GM18507 (cell line): ENCODE measurements at regions not wholly inside any gene's neighbourhood (a gene's known extent, or its start where the extent isn't known, plus 50 kb on each side); places are given as distances from the start of the nearest gene placed in this dataset.
"Not testable (repeated sequence)": the region's sequence is repeated elsewhere in the genome, so short reads cannot be mapped to it uniquely, and the experiment has no call there.

Source experiments
- DNase-seq: peaks from one replicate; pipeline ENCODE4 v3.0.0; 2011; ENCODE audit warnings: low read depth; ENCODE audit not compliant: insufficient read length; ENCODE audit errors: extremely low spot score
- FAIRE-seq: peaks from 2 replicates; lab custom pipeline; 2011; peaks lifted over from hg19 to GRCh38; lab: Jason Lieb, UNC

DNA sequence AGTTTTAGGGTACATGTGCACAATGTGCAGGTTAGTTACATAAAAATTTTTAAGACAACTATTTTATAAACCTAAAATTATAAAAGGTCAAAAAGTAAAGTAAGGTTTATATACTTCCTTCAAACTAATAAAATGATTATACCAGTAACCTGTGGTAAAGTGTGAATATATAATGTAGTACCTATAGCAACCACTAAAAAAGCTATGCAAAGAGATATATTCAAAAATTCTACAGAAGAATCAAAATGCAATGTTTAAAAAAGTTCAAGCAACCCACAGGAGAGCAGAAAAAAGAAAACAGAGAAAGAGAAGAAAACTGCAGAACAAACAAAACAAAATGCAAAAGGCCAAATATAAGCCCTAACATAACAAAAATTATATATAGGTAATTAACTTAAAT, 379.5 kb upstream of the GALNTL6 start:
- no peak for DNase-seq
- FAIRE-seq: no peak

DNA sequence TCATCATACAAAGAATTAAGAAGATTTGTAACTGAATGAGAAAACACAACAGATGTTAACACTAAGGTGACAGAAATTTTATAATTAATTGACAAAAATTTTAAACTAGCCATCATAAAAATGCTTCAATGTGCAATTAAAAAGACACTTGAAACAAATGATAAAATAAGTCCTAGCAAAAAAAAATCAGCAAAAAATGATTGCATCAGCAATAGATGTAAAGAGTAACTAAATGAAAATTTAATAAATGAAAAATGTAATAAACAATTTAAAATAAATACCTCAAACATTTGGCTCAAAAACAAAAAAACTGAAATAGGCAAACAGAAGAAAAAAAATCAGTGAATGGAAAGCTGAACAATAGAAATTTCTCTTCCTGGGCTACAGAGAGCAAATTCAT, 380.7 kb upstream of the GALNTL6 start:
- DNase-seq: no peak
- no peak for FAIRE-seq

DNA sequence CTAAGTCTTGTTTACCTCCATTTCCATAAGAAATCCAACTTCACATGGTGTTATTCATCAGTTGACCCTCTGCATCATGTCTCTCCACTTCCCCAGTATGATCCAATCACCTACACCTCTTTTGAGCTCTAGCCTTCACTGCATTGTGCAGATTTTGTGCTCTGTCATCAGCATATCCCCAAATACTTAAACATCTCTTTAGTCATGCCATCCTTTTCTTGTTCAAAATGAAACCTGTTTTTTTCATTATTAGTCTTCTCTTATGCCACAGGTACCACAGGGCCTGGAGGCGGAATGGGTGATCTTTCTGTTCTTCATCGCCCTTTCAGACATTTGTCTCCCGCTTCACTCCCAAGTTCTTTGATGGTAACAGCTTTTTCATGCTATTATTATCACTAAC, 382.7 kb upstream of the GALNTL6 start:
- DNase-seq (no peak), FAIRE-seq (peak; percentile 18)

DNA sequence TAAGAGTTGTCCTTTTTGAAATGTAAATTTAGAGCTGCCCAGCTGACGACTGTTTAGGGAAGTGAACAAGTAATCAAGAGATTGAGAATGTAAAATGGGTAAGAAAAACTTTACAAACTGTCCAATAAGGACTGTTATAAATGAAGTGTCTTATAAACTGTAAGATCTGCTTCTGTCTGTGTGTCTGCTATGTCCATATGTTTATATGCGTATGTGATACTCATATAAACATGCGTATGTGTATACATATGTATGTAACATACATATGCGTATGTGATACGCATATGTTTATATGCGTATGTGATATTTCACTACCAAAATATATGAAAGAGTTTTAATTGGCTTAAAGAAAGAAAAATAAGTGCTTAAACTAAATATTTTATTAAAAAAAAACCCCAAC, 416.0 kb upstream of the GALNTL6 start:
- DNase-seq (no peak), FAIRE-seq (no peak)

DNA sequence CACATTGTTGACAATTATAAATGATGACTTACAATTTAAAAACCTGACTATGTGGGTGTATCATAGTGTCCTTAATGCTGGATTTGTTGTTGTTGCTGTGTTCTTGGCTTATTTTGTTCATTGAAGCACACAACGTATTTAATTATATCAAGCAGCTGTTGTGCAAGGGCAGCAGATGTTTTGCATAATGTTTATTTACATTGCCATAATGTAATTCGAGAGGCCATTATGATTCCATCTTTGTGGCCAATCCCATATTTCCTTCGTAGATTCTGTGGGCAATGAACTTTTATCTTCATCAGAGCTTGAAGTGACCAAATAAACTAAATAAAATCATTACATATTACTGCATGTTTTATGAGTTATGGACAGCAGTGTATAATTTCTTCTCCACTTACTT, 422.6 kb upstream of the GALNTL6 start:
- DNase-seq: no peak
- no peak for FAIRE-seq

DNA sequence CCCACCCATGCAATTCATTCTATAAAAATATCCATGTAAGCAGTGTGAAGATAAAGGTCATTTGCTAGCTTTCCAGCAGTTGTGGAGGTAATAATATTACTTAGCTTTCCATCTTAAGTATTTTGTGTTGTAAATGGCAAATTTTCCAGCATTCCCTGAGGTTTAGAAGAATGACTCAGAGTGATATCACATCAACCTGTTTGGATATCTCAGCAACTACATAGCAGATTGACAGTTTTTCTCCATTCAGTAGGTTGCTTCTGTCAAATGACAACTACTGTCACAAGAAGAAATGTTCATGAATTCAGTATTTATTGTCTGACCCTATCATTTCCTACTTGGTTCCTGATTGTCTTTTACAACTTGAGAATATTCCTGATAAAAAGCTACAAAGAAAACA, 434.9 kb upstream of the GALNTL6 start:
- FAIRE-seq (no peak), DNase-seq (no peak)

DNA sequence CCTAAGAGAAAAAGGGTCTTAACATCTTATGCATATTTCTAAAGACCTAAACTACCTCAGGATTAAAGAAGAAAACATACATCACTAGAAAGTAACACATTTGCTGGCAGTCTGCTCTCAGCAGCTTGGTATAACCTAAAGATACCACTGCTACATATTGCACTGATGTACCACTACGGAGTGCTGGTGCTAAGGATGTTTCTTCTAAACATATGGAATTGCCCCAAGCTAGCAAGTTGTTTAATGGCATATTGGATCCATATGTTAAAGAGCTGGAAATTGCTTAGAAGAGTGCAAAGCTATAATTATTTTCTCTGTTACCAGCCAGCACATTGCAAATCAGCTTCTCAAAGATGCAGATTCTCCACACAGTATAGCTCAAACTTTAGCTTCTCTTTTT, 436.5 kb upstream of the GALNTL6 start:
- FAIRE-seq (no peak), DNase-seq (no peak)

DNA sequence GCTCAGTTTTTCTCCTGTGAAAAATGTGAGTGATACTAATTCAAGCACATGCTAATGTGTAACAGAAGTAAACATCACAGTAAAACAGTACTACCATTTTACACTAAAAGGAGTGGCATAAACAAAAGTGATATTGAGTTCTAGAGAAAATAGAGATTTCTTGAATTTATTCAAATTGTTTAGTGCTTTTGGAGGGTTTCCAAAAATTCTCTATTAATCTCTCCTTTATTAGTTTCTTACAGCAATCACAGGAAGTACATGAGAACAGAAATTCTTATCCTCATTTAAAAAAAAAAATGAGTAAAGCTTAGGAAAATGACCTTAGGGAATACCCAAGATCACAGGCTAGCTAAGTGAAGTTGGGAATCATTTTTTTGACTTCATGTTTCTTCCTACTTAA, 459.7 kb upstream of the GALNTL6 start:
- FAIRE-seq: no peak
- DNase-seq: no peak

DNA sequence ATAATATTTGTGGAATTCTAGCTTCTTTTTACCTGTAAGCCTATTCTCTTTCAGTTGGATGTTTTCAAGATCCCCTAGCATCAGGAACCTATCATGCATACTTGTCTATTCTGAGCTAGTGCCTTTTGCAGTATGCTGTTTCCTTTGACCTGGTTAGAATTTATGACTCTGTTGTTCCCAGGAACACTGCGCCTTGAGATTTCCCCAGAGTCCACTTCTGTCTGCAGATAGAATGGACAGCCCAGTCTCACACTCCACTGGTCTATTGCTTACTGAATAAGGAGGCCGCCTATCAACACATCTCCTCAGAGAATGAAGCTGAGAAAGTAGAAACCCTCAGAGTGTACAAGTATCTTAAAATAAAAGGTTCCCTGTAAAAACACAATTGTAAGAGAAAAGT, 465.1 kb upstream of the GALNTL6 start:
- FAIRE-seq (no peak), DNase-seq (no peak)

DNA sequence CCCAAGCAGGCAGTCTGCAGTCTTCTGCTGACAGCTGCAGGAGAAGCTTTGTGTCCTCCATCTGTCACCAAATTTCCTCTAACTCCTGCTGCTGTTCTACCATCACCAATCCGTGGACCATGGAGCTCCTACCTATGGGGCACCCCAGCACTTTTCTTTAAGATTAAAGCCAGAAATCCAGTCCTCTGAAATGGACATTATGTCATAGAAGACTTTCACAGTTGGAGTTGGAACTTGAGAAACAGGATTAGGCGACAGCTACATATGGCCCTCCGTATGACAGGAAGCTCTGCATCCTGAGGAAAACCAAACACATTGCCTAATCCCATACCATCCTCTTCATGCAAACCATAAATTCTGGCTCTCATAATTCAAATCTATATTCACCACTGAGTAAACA, 470.6 kb upstream of the GALNTL6 start:
- FAIRE-seq: no peak
- no peak for DNase-seq

DNA sequence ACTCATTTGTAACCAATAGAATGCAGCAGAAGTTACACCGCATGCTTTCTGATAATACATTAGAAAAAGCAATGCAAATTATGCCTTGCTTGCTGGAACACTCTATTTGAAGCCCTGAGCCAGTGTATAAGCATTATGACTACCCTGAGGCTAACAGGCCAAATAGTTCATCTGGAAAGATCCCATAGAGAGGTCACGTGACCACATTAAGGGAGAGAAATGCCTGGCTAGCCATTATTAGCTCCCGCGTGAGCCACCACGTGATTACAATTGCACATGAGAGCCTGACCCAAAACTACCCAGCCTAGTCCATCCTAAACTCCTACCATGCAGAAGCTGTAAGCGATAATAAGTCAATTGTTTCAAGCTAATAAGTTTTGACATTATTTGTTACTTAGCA, 472.9 kb upstream of the GALNTL6 start:
- DNase-seq (no peak), FAIRE-seq (no peak)

DNA sequence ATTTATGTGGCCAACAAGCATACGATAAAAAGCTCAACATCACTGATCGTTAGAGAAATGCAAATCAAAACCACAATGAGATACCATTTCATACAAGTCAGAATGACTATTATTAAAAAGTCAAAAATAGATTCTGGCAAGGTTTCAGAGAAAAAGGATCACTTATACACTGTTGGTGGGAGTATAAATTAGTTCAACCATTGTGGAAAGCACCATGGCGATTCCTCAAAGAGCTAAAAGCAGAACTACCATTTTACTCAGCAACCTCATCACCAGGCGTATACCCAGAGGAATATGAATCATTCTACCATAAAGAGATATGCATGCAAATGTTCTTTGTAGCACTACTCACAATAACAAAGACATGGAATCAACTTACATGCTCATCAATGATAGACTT, 478.7 kb upstream of the GALNTL6 start:
- FAIRE-seq: no peak
- no peak for DNase-seq

DNA sequence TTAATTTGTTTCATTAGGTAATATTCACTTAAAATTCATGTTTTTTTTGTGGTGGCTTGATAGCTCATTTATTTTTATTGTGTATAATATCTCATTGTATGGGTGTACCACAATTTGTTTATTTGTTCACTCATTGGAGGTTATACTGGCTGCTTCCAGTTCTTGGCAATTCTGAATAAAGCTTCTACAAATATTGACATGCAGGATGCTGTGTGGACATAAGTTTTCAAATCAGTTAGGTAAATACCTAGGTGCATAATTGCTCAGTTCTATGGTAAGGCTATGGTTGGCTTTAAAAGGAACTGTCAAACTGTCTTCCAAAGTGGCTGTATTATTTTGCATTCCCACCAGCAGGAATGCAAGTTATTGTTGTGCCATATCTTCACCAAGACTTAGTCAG, 504.5 kb upstream of the GALNTL6 start:
- FAIRE-seq (no peak), DNase-seq (no peak)

DNA sequence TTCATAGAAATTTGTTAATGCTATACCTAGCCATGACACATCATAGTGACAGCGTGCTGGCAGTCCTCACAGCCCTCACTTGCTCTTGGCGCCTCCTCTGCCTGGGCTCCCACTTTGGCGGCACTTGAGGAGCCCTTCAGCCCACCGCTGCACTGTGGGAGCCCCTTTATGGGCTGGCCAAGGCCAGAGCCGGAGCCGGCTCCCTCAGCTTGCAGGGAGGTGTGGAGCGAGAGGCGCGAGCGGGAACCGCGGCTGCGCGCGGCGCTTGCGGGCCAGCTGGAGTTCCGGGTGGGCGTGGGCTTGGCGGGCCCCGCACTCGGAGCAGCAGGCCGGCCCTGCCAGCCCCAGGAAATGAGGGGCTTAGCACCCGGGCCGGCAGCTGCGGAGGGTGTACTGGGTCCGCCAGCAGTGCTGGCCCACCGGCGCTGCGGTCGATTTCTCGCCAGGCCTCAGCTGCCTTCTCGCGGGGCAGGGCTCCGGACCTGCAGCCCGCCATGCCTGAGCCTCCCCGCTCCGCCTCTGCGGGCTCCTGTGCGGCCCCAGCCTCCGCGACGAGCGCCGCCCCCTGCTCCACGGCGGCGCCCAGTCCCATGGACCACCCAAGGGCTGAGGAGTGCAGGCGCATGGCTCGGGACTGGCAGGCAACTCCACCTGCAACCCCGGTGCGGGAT, 515.0 kb upstream of the GALNTL6 start:
- FAIRE-seq, DNase-seq: not testable (repeated sequence)

DNA sequence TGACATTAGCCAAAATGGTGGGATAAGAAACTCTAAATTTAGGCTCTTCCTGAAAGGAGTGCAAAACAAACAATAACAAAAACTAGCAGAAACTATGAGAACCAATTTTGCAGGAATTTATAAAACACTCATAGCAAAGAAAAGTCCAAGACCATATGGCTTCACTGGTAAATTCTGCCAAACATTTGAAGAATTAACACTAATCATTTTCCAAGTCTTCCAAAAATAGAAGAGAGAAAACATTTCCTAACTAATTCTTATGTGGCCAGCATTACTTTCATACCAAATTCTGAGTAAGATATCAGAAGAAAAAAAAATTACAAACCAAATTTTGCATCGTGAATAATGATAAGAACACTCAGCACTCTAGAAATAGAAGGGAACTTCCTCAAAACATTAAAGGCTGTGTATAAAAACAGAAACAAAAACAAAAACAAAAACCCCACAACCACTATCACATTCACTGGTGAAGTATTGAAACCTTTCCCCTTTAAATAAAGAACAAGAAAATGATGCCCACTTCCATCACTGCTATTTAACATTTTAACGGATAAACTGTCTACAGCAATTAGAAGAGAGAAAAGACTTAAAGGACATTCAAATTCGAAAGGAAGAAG, 524.3 kb upstream of the GALNTL6 start:
- FAIRE-seq: no peak
- DNase-seq: no peak

DNA sequence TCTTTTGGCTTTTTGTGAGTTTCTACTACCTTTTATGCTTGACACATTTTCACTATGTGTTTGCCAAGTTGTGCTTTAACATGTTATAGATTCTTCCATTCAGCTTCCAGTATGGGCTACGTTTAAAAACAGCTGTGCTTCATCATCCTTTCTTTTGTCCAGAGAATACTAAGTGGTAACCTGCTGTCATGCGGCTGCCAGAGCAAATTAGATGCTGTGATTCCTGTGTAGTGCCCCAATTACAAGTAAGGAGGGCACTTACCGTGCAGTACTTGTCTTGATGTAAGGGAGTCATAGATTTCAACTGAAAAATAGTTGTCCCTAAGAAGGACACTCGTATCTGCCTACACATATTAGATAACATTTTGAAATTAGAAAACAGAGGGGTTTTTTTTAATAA, 531.8 kb upstream of the GALNTL6 start:
- no peak for DNase-seq
- FAIRE-seq: no peak

DNA sequence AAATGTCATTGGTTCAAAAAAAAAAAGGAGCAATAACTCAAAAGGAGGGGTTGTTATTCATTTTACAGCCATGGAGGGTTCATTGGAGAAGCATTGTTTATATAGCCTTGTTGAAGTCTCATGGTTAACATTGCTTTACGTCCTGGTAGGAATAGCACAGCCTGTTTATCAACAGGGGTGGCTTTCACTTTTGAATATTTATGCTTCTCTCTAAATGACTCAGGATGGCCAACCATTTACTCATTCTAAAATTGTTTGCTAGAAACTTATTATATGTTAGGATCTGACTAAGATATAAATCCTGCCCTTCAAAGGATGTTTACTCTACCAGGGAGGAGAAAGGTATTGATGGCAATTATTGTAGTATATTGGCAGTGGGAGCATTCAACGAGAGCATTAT, 534.1 kb upstream of the GALNTL6 start:
- FAIRE-seq (no peak), DNase-seq (no peak)

DNA sequence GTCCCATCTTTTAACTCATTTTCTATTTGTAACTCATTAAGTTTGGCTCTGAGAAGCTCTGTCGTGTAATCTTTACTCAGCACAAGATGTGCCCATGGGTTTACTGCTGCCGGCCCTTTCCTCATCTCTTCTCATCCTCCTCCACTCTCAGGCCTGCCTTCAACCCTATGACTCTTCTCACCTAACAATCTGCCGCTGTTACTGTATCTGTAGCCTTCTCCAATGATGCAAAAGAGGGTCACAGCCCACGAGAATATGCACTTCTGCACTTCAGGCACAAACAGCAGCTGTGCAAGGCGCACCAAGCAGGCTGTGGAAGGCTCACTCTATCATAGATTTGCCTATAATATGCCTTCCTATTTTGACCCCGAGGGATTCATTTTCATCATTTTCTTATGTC, 546.5 kb upstream of the GALNTL6 start:
- FAIRE-seq: no peak
- DNase-seq: no peak

DNA sequence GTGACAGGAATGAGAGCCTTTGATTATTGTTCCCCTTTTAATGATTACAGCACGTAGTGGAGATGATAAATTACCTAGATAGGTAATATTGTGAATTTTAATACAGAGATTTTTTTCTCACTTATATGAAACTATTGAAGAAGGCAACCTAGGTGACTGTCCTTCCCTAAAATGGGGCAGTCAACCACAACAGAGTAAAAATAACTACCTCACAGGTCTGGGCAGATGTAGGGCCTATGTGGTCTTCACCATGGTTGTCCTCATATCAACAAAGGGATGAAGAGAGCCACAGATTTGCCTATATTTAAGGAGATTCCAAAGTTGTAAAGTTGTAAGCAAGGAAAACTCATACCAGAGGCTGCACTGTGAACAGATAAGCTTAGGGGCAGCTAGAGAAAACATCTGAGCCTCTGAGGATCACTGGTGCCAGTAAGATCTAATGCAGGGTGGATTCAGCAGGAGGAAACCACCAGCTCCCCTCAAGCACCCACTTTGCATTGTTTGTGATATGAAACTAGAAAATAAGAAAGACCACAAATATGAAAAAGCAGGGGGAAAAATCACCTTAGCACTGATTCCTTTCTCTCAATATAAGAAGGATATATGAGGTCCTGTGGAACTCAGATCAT, 547.9 kb upstream of the GALNTL6 start:
- no peak for DNase-seq
- no peak for FAIRE-seq

DNA sequence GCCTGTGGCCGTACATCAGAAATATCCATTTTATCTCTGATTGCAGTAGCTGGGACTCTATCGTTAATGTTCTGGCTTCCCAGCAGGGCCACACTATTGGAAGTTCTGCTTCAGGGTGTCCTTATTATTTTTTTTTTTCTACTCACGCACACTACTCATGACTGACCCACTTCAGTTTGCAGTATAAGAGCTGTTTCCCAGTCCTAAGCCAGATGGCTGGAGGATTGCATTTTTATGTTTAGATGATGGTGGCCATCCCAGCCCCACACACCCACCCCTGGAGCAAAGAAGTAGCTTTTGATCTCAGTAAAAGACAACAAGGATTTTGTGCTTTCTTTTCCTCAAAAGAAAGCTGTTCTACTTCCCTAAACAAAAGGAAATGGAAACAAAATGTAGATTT, 557.0 kb upstream of the GALNTL6 start:
- FAIRE-seq (no peak), DNase-seq (no peak)

DNA sequence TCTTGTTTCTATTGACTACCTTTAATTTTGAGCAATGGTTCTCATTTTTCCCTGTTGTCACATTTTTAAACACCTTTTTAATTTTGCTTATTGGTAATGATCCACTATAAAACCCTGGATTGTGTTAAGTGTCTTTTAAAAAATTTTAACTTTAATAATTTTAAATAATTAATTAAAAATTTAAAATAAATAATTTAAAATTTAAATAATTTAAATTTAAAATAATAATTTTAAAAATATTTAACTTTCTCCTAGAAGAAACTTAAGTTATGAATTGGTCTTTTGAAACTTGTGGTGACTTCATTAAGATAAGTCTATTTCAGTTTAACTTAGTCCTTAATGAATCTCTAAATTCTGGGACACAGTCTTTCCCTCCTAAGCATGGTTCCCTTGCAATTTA, 566.3 kb upstream of the GALNTL6 start:
- no peak for DNase-seq
- no peak for FAIRE-seq
